HCT116 (cell line): ENCODE measurements at regions not wholly inside any gene's neighbourhood (a gene's known extent, or its start where the extent isn't known, plus 50 kb on each side); places are given as distances from the start of the nearest gene placed in this dataset.

Source experiments
- ATAC-seq: fragments of 200-7000 bp; cut with Tn5 transposase; 2 replicates; pipeline ENCODE4 v1.9.1; 2020; ENCODE audit warnings: mild to moderate bottlenecking, moderate library complexity
- BruUV-seq: library from RNA; stranded (reverse); fragments of 400-500 nt; replicated peaks from 2 replicates; lab custom pipeline; 2021; lab: Mats Ljungman, UMichigan
- CTCF ChIA-PET: fragments of 300-600 bp; sonication (Branson Sonifier 250); formaldehyde crosslinking; loops from one replicate; lab custom pipeline; 2021; ENCODE audit warnings: antibody characterized with exemption; lab: Charles Lee
- POLR2A ChIA-PET: fragments of 300-600, 350-600 bp; sonication (Branson Sonifier 250); formaldehyde crosslinking; loops from one replicate; lab custom pipeline; 2021; ENCODE audit warnings: antibody characterized with exemption; lab: Charles Lee
- RAD21 ChIA-PET, 2 experiments: fragments of 300-600 bp; sonication (Branson Sonifier 250); formaldehyde crosslinking; loops; one replicate each; lab custom pipeline; 2023; ENCODE audit warnings: low total read pairs in 2 of 2; ENCODE audit not compliant: uncharacterized antibody in 2 of 2, unreplicated experiment in 2 of 2, low non-redundant PET in 1 of 2; lab: Charles Lee
- DNase-seq: peaks from one replicate; pipeline ENCODE4 v3.0.0-alpha.2; 2010; ENCODE audit warnings: low read depth, low spot score
- H2AFZ ChIP-seq: fragments of 200-600 bp; shearing (Covaris generic), sonication (generic); 2 replicates; pipeline ENCODE4 v1.6.1; 2017; ENCODE audit warnings: low read depth, mixed run types, mixed read lengths, antibody characterized with exemption, low read length; ENCODE audit not compliant: poor library complexity, severe bottlenecking
- H3K27ac ChIP-seq: 2 replicates; pipeline ENCODE4 v1.5.1; 2012; ENCODE audit warnings: low read depth, low read length
- H3K27me3 ChIP-seq: fragments of 200-600 bp; sonication (generic); 2 replicates; pipeline ENCODE4 v1.6.1; 2016; ENCODE audit warnings: mixed run types, low read length, mixed read lengths; ENCODE audit not compliant: insufficient read depth
- H3K36me3 ChIP-seq, 2 experiments: fragments of 200-500 bp in 1 of 2; fragments of 200-600 bp in 1 of 2; sonication (Bioruptor generic) in 1 of 2; sonication (generic) in 1 of 2; 2 replicates each; pipeline versions ENCODE4 v1.5.1 to v1.6.1; 2014 to 2016; ENCODE audit warnings: low read length in 2 of 2, inconsistent platforms in 1 of 2, mixed read lengths in 1 of 2, mixed run types in 1 of 2; ENCODE audit not compliant: insufficient read depth in 2 of 2, control insufficient read depth in 1 of 2
- H3K4me1 ChIP-seq, 2 experiments: fragments of 200-600 bp in 1 of 2; sonication (generic) in 1 of 2; 2 replicates each; pipeline versions ENCODE4 v1.5.1 to v1.6.1; 2012 to 2017; ENCODE audit warnings: low read length in 2 of 2, inconsistent platforms in 1 of 2, mild to moderate bottlenecking in 1 of 2, mixed read lengths in 1 of 2, mixed run types in 1 of 2, moderate library complexity in 1 of 2; ENCODE audit not compliant: insufficient read depth in 2 of 2, control insufficient read depth in 1 of 2
- H3K4me2 ChIP-seq: fragments of 200-600 bp; sonication (generic); 2 replicates; pipeline ENCODE4 v1.6.1; 2017; ENCODE audit warnings: mixed run types, low read length, mixed read lengths
- H3K4me3 ChIP-seq, 2 experiments: fragments of 200-600 bp in 1 of 2; sonication (generic) in 1 of 2; replicated peaks in 1 of 2; 2 replicates each; pipeline ENCODE4 v1.5.1; 2011 to 2016; ENCODE audit warnings: low read length in 2 of 2, control low read depth in 1 of 2, low read depth in 1 of 2, mild to moderate bottlenecking in 1 of 2, mixed read lengths in 1 of 2, mixed run types in 1 of 2
- H3K79me2 ChIP-seq: fragments of 200-600 bp; sonication (generic); 2 replicates; pipeline ENCODE4 v1.6.1; 2017; ENCODE audit warnings: mild to moderate bottlenecking, mixed run types, low read length, moderate library complexity, mixed read lengths; ENCODE audit not compliant: insufficient read depth
- H3K9ac ChIP-seq: fragments of 200-600 bp; sonication (generic); 2 replicates; pipeline ENCODE4 v1.6.1; 2016; ENCODE audit warnings: low read length, mixed read lengths
- H3K9me2 ChIP-seq: fragments of 200-600 bp; sonication (generic), shearing (Covaris generic); 2 replicates; pipeline ENCODE4 v1.6.1; 2017; ENCODE audit warnings: mixed run types, mild to moderate bottlenecking, moderate library complexity; ENCODE audit not compliant: insufficient read depth
- H3K9me3 ChIP-seq, 2 experiments: fragments of 200-500 bp in 1 of 2; fragments of 200-600 bp in 1 of 2; sonication (Bioruptor generic) in 1 of 2; sonication (generic) in 1 of 2; 2 replicates each; pipeline ENCODE4 v1.6.1; 2014 to 2017; ENCODE audit warnings: low read length in 2 of 2, mixed read lengths in 2 of 2, inconsistent platforms in 1 of 2, low read depth in 1 of 2, mild to moderate bottlenecking in 1 of 2, mixed run types in 1 of 2, moderate library complexity in 1 of 2; ENCODE audit not compliant: control insufficient read depth in 1 of 2, insufficient read depth in 1 of 2
- H4K20me1 ChIP-seq: fragments of 200-600 bp; sonication (generic), shearing (Covaris generic); 2 replicates; pipeline ENCODE4 v1.6.1; 2017; ENCODE audit warnings: mixed run types, mild to moderate bottlenecking, moderate library complexity; ENCODE audit not compliant: insufficient read depth
- CEBPB ChIP-seq: IDR thresholded peaks from 2 replicates; pipeline ENCODE4 v1.6.1; 2012; ENCODE audit warnings: low read depth
- CTCF ChIP-seq, 3 experiments: fragments of 200-600 bp in 1 of 3; sonication (generic) in 1 of 3; IDR thresholded peaks in 2 of 3; conservative IDR thresholded peaks in 1 of 3; 2 replicates each; pipeline ENCODE4 v1.5.1; 2012 to 2017; ENCODE audit warnings: low read depth in 2 of 3, low read length in 2 of 3, antibody characterized with exemption in 1 of 3, borderline replicate concordance in 1 of 3, control low read depth in 1 of 3, mild to moderate bottlenecking in 1 of 3, mixed read lengths in 1 of 3, mixed run types in 1 of 3, moderate library complexity in 1 of 3; ENCODE audit not compliant: insufficient read depth in 1 of 3
- EGR1 ChIP-seq: IDR thresholded peaks from 2 replicates; pipeline ENCODE4 v1.6.1; 2012; ENCODE audit warnings: low read depth
- JUND ChIP-seq: IDR thresholded peaks from 2 replicates; pipeline ENCODE4 v1.6.1; 2012
- RAD21 ChIP-seq: IDR thresholded peaks from 2 replicates; pipeline ENCODE4 v1.6.1; 2012; ENCODE audit warnings: low read depth, mild to moderate bottlenecking
- YY1 ChIP-seq: IDR thresholded peaks from 2 replicates; pipeline ENCODE4 v1.6.1; 2011; ENCODE audit warnings: low read length, low read depth, moderate library complexity, mild to moderate bottlenecking; ENCODE audit not compliant: insufficient replicate concordance; ENCODE audit errors: extremely low read depth
- ZBTB33 ChIP-seq: IDR thresholded peaks from 2 replicates; pipeline ENCODE4 v1.6.1; 2011; ENCODE audit warnings: mild to moderate bottlenecking, low read length, moderate library complexity; ENCODE audit not compliant: insufficient replicate concordance; ENCODE audit errors: extremely low read depth
- intact Hi-C: fragments of 100-400 bp; cut with micrococcal nuclease; formaldehyde crosslinking; loops from 2 replicates; pipeline ENCODE4 v1.10.0; 2022

GRCh38 chr21:17085707-17086106 is 427.1 kb upstream of the CXADR start:
- no peaks in the 10 kb centered on the region for H3K36me3 ChIP-seq
- H3K79me2 ChIP-seq, result no peaks in the 10 kb centered on the region
- no peaks in the 10 kb centered on the region for H3K4me1 ChIP-seq
- H2AFZ ChIP-seq, result no peak overlapping the region
- no peak for TF ChIP-seq CEBPB
- no peak for TF ChIP-seq CTCF (IDR thresholded peaks at IDR 0.05 in 2 of 3, conservative IDR thresholded peaks at IDR 0.05 in 1 of 3; ENCODE audit: borderline replicate concordance in 1 of 3, insufficient read depth in 1 of 3, low read depth in 2 of 3, low read length in 2 of 3)
- TF ChIP-seq ZBTB33, result no peak
- TF ChIP-seq RAD21, result no peak
- TF ChIP-seq JUND, result no peak
- no peak for TF ChIP-seq YY1
- TF ChIP-seq EGR1, result no peak
- ATAC-seq (no peak), DNase-seq (no peak)
- RAD21 ChIA-PET, result no interaction called here
- no peaks in the 10 kb centered on the region for H4K20me1 ChIP-seq
- no peak overlapping the region for H3K4me3 ChIP-seq
- CTCF ChIA-PET, result no interaction called here
- H3K27me3 ChIP-seq, result no peaks in the 10 kb centered on the region
- H3K4me2 ChIP-seq, result no peak overlapping the region
- no peak overlapping the region for H3K27ac ChIP-seq
- peaks cover 15 to 42% of the 10 kb centered on the region in 2 experiments; a peak in 2 of 4 replicates for H3K9me3 ChIP-seq
- intact Hi-C loops, result no loop called here
- POLR2A ChIA-PET, result no interaction called here
- H3K9me2 ChIP-seq, result no peaks in the 10 kb centered on the region
- no peak overlapping the region for H3K9ac ChIP-seq
- no TSS peak for BruUV-seq
